ENCODE measurements at regions not wholly inside any gene's neighbourhood (a gene's known extent, or its start where the extent isn't known, plus 50 kb on each side); places are given as distances from the start of the nearest gene placed in this dataset.
A peak's percentile ranks its signal among the peaks of the same experiment; 100 is the strongest.

DNA sequence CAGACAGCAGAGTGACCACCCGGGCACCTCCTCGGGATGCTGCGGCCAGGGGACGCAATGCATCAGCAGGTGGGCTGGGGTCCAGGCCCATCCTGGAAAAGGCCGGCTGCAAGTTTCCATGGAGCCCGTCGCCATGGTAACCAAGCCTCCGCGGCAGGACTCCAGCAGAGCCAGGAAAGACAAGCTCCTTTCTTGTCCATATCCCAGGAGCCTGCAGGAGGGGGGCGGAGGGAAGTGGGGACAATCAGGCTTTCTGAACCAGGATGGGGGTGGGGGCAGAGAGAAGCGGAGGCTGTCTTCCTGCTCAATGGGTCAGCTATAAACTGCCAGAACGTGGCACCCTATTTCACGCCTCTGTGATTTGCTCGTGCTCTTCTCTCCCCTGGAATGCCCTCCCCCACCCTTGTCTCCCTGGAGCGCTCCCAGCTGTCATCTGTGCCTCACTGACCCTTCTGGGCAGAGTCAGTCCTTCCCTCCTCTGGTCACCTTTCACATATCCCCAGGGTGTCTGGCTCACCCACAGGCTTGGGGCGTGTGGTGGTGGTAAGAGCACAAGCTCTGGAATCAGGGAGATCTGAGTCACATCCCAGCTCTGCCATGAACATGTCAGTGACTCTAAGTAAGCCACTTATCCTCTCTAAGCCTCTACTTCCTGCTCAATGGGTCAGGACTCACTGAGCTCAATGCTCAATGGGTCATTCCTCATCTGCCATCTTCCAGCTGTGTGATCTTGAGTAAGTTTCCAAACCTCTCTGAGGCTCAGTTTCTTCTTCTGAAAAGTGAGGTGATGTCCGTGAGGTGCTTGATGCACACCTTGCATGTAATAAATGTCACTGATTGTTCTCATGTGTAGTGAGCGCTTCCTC, 58.9 kb upstream of the LAPTM5 start:
- DNase-seq (ENCODE audit: low read depth in 1 of 2, low spot score in 1 of 2) = no peak
- TF ChIP-seq GABPA (IDR thresholded peaks at IDR 0.05; ENCODE audit: low read depth) (no peak), POLR2AphosphoS5 (IDR thresholded peaks at IDR 0.05; ENCODE audit: low read depth) (no peak), SPI1 (IDR thresholded peaks at IDR 0.05; ENCODE audit: borderline replicate concordance, low read depth) (no peak)
- TF ChIP-seq, protein P1, sequence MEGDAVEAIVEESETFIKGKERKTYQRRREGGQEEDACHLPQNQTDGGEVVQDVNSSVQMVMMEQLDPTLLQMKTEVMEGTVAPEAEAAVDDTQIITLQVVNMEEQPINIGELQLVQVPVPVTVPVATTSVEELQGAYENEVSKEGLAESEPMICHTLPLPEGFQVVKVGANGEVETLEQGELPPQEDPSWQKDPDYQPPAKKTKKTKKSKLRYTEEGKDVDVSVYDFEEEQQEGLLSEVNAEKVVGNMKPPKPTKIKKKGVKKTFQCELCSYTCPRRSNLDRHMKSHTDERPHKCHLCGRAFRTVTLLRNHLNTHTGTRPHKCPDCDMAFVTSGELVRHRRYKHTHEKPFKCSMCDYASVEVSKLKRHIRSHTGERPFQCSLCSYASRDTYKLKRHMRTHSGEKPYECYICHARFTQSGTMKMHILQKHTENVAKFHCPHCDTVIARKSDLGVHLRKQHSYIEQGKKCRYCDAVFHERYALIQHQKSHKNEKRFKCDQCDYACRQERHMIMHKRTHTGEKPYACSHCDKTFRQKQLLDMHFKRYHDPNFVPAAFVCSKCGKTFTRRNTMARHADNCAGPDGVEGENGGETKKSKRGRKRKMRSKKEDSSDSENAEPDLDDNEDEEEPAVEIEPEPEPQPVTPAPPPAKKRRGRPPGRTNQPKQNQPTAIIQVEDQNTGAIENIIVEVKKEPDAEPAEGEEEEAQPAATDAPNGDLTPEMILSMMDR (IDR thresholded peaks at IDR 0.05; ENCODE audit: insufficient read depth, low read length) = no peak
- TF ChIP-seq, protein P2, sequence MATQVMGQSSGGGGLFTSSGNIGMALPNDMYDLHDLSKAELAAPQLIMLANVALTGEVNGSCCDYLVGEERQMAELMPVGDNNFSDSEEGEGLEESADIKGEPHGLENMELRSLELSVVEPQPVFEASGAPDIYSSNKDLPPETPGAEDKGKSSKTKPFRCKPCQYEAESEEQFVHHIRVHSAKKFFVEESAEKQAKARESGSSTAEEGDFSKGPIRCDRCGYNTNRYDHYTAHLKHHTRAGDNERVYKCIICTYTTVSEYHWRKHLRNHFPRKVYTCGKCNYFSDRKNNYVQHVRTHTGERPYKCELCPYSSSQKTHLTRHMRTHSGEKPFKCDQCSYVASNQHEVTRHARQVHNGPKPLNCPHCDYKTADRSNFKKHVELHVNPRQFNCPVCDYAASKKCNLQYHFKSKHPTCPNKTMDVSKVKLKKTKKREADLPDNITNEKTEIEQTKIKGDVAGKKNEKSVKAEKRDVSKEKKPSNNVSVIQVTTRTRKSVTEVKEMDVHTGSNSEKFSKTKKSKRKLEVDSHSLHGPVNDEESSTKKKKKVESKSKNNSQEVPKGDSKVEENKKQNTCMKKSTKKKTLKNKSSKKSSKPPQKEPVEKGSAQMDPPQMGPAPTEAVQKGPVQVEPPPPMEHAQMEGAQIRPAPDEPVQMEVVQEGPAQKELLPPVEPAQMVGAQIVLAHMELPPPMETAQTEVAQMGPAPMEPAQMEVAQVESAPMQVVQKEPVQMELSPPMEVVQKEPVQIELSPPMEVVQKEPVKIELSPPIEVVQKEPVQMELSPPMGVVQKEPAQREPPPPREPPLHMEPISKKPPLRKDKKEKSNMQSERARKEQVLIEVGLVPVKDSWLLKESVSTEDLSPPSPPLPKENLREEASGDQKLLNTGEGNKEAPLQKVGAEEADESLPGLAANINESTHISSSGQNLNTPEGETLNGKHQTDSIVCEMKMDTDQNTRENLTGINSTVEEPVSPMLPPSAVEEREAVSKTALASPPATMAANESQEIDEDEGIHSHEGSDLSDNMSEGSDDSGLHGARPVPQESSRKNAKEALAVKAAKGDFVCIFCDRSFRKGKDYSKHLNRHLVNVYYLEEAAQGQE (IDR thresholded peaks at IDR 0.05; ENCODE audit: insufficient replicate concordance, low read depth) = no peak
- H3K27ac ChIP-seq (replicated peaks) = no peak overlapping the region

DNA sequence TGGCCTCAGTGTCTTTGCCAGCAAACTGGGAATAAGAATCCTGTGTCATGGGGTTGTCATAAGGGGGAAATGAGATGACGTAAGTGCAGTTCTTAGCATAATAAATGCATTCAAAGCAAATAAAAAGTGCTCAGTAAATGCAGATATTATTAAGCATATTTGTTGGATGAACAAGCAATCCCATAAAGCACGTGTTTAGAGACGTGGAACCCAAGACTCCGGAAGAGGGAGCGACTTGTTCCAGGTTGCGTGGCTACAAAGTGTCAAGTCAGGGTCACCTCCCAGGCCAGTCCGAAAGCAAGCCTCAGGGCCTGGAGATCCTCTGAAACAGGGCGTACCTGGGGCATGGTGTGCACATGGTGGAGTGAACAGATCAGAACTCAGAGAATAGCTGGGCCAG, 58.0 kb upstream of the LAPTM5 start:
- Histone ChIP-seq H3K27ac (replicated peaks) (no peak overlapping the region), H3K27me3 (ENCODE audit: insufficient read depth, poor library complexity, severe bottlenecking) (peaks cover 50% of the 10 kb centered on the region), H3K4me3 (replicated peaks; ENCODE audit: insufficient read depth, low read length) (no peak overlapping the region)
- no peak for TF ChIP-seq SPI1 (IDR thresholded peaks at IDR 0.05; ENCODE audit: borderline replicate concordance, low read depth)
- TF ChIP-seq, protein P1 (IDR thresholded peaks at IDR 0.05; ENCODE audit: insufficient read depth, low read length) = no peak
- TF ChIP-seq GABPA (IDR thresholded peaks at IDR 0.05; ENCODE audit: low read depth) = no peak
- no peak for TF ChIP-seq POLR2AphosphoS5 (IDR thresholded peaks at IDR 0.05; ENCODE audit: low read depth)
- TF ChIP-seq, protein P2 (IDR thresholded peaks at IDR 0.05; ENCODE audit: insufficient replicate concordance, low read depth) = no peak
- no peak for DNase-seq (ENCODE audit: low read depth in 1 of 2, low spot score in 1 of 2)

More for the DNA sequence above, 58.9 kb upstream of the LAPTM5 start:
- peaks cover 45% of the 10 kb centered on the region for H3K27me3 ChIP-seq (ENCODE audit: insufficient read depth, poor library complexity, severe bottlenecking)
- H3K4me3 ChIP-seq (replicated peaks; ENCODE audit: insufficient read depth, low read length) = no peak overlapping the region

- Histone ChIP-seq H3K27me3 (ENCODE audit: insufficient read depth, poor library complexity, severe bottlenecking) (peaks cover 58% of the 10 kb centered on the region), H3K27ac (replicated peaks) (no peak overlapping the region), H3K4me3 (replicated peaks; ENCODE audit: insufficient read depth, low read length) (no peak overlapping the region)
- no peak for DNase-seq (ENCODE audit: low read depth in 1 of 2, low spot score in 1 of 2)
- TF ChIP-seq GABPA (IDR thresholded peaks at IDR 0.05; ENCODE audit: low read depth) (no peak), SPI1 (IDR thresholded peaks at IDR 0.05; ENCODE audit: borderline replicate concordance, low read depth) (peak; percentile 63; the same call in 1 of the 2 replicates)
Observed at GRCh38 chr1:30814292-30814691, 56.7 kb upstream of the LAPTM5 start.

GRCh38 chr1:30812076-30812475, 54.5 kb upstream of the LAPTM5 start:
- no peak for DNase-seq (ENCODE audit: low read depth in 1 of 2, low spot score in 1 of 2)
- Histone ChIP-seq H3K27ac (replicated peaks) (no peak overlapping the region), H3K4me3 (replicated peaks; ENCODE audit: insufficient read depth, low read length) (no peak overlapping the region), H3K27me3 (ENCODE audit: insufficient read depth, poor library complexity, severe bottlenecking) (peaks cover 72% of the 10 kb centered on the region)
- TF ChIP-seq SPI1 (IDR thresholded peaks at IDR 0.05; ENCODE audit: borderline replicate concordance, low read depth) (no peak), POLR2AphosphoS5 (IDR thresholded peaks at IDR 0.05; ENCODE audit: low read depth) (no peak), GABPA (IDR thresholded peaks at IDR 0.05; ENCODE audit: low read depth) (no peak)
- TF ChIP-seq, protein P2 (IDR thresholded peaks at IDR 0.05; ENCODE audit: insufficient replicate concordance, low read depth) = no peak
- TF ChIP-seq, protein P1 (IDR thresholded peaks at IDR 0.05; ENCODE audit: insufficient read depth, low read length) = no peak
